ENCODE measurements at regions not wholly inside any gene's neighbourhood (a gene's known extent, or its start where the extent isn't known, plus 50 kb on each side); places are given as distances from the start of the nearest gene placed in this dataset.

GRCh38 chr6:112701201-112701600 lies 354.1 kb downstream of the RFPL4B start:
- no peak for TF ChIP-seq POLR2A (IDR thresholded peaks at IDR 0.05; ENCODE audit: low read length)
- TF ChIP-seq GATA1 (IDR thresholded peaks at IDR 0.05; ENCODE audit: low read depth, low read length), result no peak
